ENCODE measurements at regions not wholly inside any gene's neighbourhood (a gene's known extent, or its start where the extent isn't known, plus 50 kb on each side); places are given as distances from the start of the nearest gene placed in this dataset.

DNA sequence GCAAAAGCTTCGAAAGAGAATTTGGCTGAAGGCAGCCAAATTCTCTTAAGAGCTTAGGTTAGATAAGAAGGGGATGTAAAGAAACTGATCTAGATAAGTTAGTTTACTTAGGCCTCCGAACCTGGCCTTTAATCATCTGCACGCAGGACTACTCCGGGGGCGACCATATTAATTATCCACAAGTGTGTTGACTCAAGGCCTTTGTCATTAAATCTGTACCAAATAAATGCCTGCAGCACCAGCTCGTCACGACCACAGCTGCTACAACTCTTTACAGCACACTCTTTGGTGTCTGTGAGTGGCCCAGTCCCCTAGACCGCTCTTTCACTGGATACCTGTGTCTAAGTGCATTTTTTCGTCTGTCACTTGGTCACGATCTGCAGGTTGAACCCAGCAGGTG lies 69.8 kb upstream of the LSM8 start:
- TF ChIP-seq CTCF (IDR thresholded peaks at IDR 0.05) (no peak), EZH2 (IDR thresholded peaks at IDR 0.05; ENCODE audit: borderline replicate concordance, insufficient read depth, low read depth, low read length, poor library complexity, severe bottlenecking) (no peak)

Measured in B cell (primary cell).